ENCODE measurements at regions not wholly inside any gene's neighbourhood (a gene's known extent, or its start where the extent isn't known, plus 50 kb on each side); places are given as distances from the start of the nearest gene placed in this dataset.

GRCh38 chr6:114465511-114465910 lies 122.7 kb upstream of the HS3ST5 start:
- ATAC-seq (ENCODE audit: low read depth) (no peak), DNase-seq (ENCODE audit: low spot score in 2 of 2) (no peak)
- no peaks in the 10 kb centered on the region for H3K4me1 Mint-ChIP-seq
- H3K27me3 Mint-ChIP-seq, result no peaks in the 10 kb centered on the region
- H3K36me3 Mint-ChIP-seq, result no peaks in the 10 kb centered on the region
- H3K4me3 Mint-ChIP-seq, result no peak overlapping the region
- H3K9me3 Mint-ChIP-seq, result no peaks in the 10 kb centered on the region
- no peak overlapping the region for H3K27ac Mint-ChIP-seq

- Mint-ChIP-seq H3K9me3 (no peaks in the 10 kb centered on the region), H3K4me1 (no peaks in the 10 kb centered on the region), H3K36me3 (no peaks in the 10 kb centered on the region), H3K27ac (no peak overlapping the region), H3K27me3 (no peaks in the 10 kb centered on the region), H3K4me3 (no peak overlapping the region)
- ATAC-seq (ENCODE audit: low read depth) (no peak), DNase-seq (ENCODE audit: low spot score in 2 of 2) (no peak)
Measured at GRCh38 chr6:114453737-114454276, 111.0 kb upstream of the HS3ST5 start.

- ATAC-seq (ENCODE audit: low read depth) (no peak), DNase-seq (ENCODE audit: low spot score in 2 of 2) (no peak)
- Mint-ChIP-seq H3K9me3 (no peaks in the 10 kb centered on the region), H3K4me1 (no peaks in the 10 kb centered on the region), H3K4me3 (no peak overlapping the region), H3K36me3 (no peaks in the 10 kb centered on the region), H3K27ac (no peak overlapping the region), H3K27me3 (no peaks in the 10 kb centered on the region)
Measured at GRCh38 chr6:114452785-114453401, 110.1 kb upstream of the HS3ST5 start.

- H3K4me1 Mint-ChIP-seq, result no peaks in the 10 kb centered on the region
- H3K27me3 Mint-ChIP-seq, result no peaks in the 10 kb centered on the region
Measured at GRCh38 chr6:114450631-114451030, 107.8 kb upstream of the HS3ST5 start.

GRCh38 chr6:114449659-114450058 lies 106.8 kb upstream of the HS3ST5 start:
- H3K4me1 Mint-ChIP-seq, result no peaks in the 10 kb centered on the region
- H3K36me3 Mint-ChIP-seq, result no peaks in the 10 kb centered on the region
- no peak overlapping the region for H3K27ac Mint-ChIP-seq
- DNase-seq (ENCODE audit: low spot score in 2 of 2) (no peak), ATAC-seq (ENCODE audit: low read depth) (no peak)
- H3K9me3 Mint-ChIP-seq, result no peaks in the 10 kb centered on the region
- no peak overlapping the region for H3K4me3 Mint-ChIP-seq
- no peaks in the 10 kb centered on the region for H3K27me3 Mint-ChIP-seq

More at GRCh38 chr6:114450631-114451030, 107.8 kb upstream of the HS3ST5 start:
- ATAC-seq (ENCODE audit: low read depth) (no peak), DNase-seq (ENCODE audit: low spot score in 2 of 2) (no peak)
- no peak overlapping the region for H3K4me3 Mint-ChIP-seq
- no peaks in the 10 kb centered on the region for H3K9me3 Mint-ChIP-seq
- no peak overlapping the region for H3K27ac Mint-ChIP-seq
- H3K36me3 Mint-ChIP-seq, result no peaks in the 10 kb centered on the region

GRCh38 chr6:114446342-114446741 lies 103.5 kb upstream of the HS3ST5 start:
- no peak overlapping the region for H3K27ac Mint-ChIP-seq
- no peak for ATAC-seq (ENCODE audit: low read depth)
- no peak overlapping the region for H3K4me3 Mint-ChIP-seq
- no peaks in the 10 kb centered on the region for H3K27me3 Mint-ChIP-seq
- no peaks in the 10 kb centered on the region for H3K9me3 Mint-ChIP-seq
- no peaks in the 10 kb centered on the region for H3K4me1 Mint-ChIP-seq
- no peak for DNase-seq (ENCODE audit: low spot score in 2 of 2)
- H3K36me3 Mint-ChIP-seq, result no peaks in the 10 kb centered on the region

- no peaks in the 10 kb centered on the region for H3K36me3 Mint-ChIP-seq
- no peaks in the 10 kb centered on the region for H3K9me3 Mint-ChIP-seq
- DNase-seq (ENCODE audit: low spot score in 2 of 2) (no peak), ATAC-seq (ENCODE audit: low read depth) (no peak)
- H3K4me3 Mint-ChIP-seq, result no peak overlapping the region
- H3K27me3 Mint-ChIP-seq, result no peaks in the 10 kb centered on the region
- H3K4me1 Mint-ChIP-seq, result no peaks in the 10 kb centered on the region
- H3K27ac Mint-ChIP-seq, result no peak overlapping the region
Measured at GRCh38 chr6:114445846-114446245, 103.0 kb upstream of the HS3ST5 start.

- no peaks in the 10 kb centered on the region for H3K4me1 Mint-ChIP-seq
- no peaks in the 10 kb centered on the region for H3K27me3 Mint-ChIP-seq
- no peak overlapping the region for H3K27ac Mint-ChIP-seq
- H3K36me3 Mint-ChIP-seq, result no peaks in the 10 kb centered on the region
- ATAC-seq (ENCODE audit: low read depth) (no peak), DNase-seq (ENCODE audit: low spot score in 2 of 2) (no peak)
- H3K4me3 Mint-ChIP-seq, result no peak overlapping the region
- H3K9me3 Mint-ChIP-seq, result no peaks in the 10 kb centered on the region
Measured at GRCh38 chr6:114439411-114439810, 96.6 kb upstream of the HS3ST5 start.

- Mint-ChIP-seq H3K4me3 (no peak overlapping the region), H3K27ac (no peak overlapping the region), H3K36me3 (no peaks in the 10 kb centered on the region), H3K4me1 (no peaks in the 10 kb centered on the region), H3K9me3 (no peaks in the 10 kb centered on the region), H3K27me3 (no peaks in the 10 kb centered on the region)
- no peak for DNase-seq (ENCODE audit: low spot score in 2 of 2)
- ATAC-seq (ENCODE audit: low read depth), result no peak
Measured at GRCh38 chr6:114437235-114437634, 94.4 kb upstream of the HS3ST5 start.

GRCh38 chr6:114436691-114437090 lies 93.9 kb upstream of the HS3ST5 start:
- DNase-seq (ENCODE audit: low spot score in 2 of 2) (no peak), ATAC-seq (ENCODE audit: low read depth) (no peak)
- Mint-ChIP-seq H3K36me3 (no peaks in the 10 kb centered on the region), H3K9me3 (no peaks in the 10 kb centered on the region), H3K4me3 (no peak overlapping the region), H3K27ac (no peak overlapping the region), H3K27me3 (no peaks in the 10 kb centered on the region), H3K4me1 (no peaks in the 10 kb centered on the region)

- Mint-ChIP-seq H3K9me3 (no peaks in the 10 kb centered on the region), H3K36me3 (no peaks in the 10 kb centered on the region), H3K4me3 (no peak overlapping the region), H3K27me3 (no peaks in the 10 kb centered on the region), H3K27ac (no peak overlapping the region), H3K4me1 (no peaks in the 10 kb centered on the region)
- DNase-seq (ENCODE audit: low spot score in 2 of 2) (no peak), ATAC-seq (ENCODE audit: low read depth) (no peak)
Measured at GRCh38 chr6:114435985-114436384, 93.2 kb upstream of the HS3ST5 start.

- Mint-ChIP-seq H3K4me3 (no peak overlapping the region), H3K27ac (no peak overlapping the region), H3K4me1 (no peaks in the 10 kb centered on the region), H3K36me3 (no peaks in the 10 kb centered on the region), H3K9me3 (no peaks in the 10 kb centered on the region), H3K27me3 (no peaks in the 10 kb centered on the region)
- DNase-seq (ENCODE audit: low spot score in 2 of 2) (no peak), ATAC-seq (ENCODE audit: low read depth) (no peak)
Measured at GRCh38 chr6:114432400-114432799, 89.6 kb upstream of the HS3ST5 start.

- H3K9me3 Mint-ChIP-seq, result peaks cover 2% of the 10 kb centered on the region
- ATAC-seq (ENCODE audit: low read depth), result no peak
- H3K4me3 Mint-ChIP-seq, result no peak overlapping the region
- H3K27me3 Mint-ChIP-seq, result peaks cover 3% of the 10 kb centered on the region
- H3K36me3 Mint-ChIP-seq, result no peaks in the 10 kb centered on the region
- no peak for DNase-seq (ENCODE audit: low spot score in 2 of 2)
- H3K27ac Mint-ChIP-seq, result no peak overlapping the region
- H3K4me1 Mint-ChIP-seq, result no peaks in the 10 kb centered on the region
Measured at GRCh38 chr6:114431641-114432040, 88.8 kb upstream of the HS3ST5 start.

- Mint-ChIP-seq H3K27me3 (peaks cover 3% of the 10 kb centered on the region), H3K36me3 (no peaks in the 10 kb centered on the region), H3K27ac (no peak overlapping the region), H3K4me3 (no peak overlapping the region), H3K9me3 (peaks cover 7% of the 10 kb centered on the region), H3K4me1 (no peaks in the 10 kb centered on the region)
- no peak for DNase-seq (ENCODE audit: low spot score in 2 of 2)
- ATAC-seq (ENCODE audit: low read depth), result no peak
Measured at GRCh38 chr6:114430534-114431124, 87.8 kb upstream of the HS3ST5 start.

GRCh38 chr6:114428341-114428740 lies 85.5 kb upstream of the HS3ST5 start:
- ATAC-seq (ENCODE audit: low read depth), result no peak
- DNase-seq (ENCODE audit: low spot score in 2 of 2), result no peak
- H3K27me3 Mint-ChIP-seq, result peaks cover 3% of the 10 kb centered on the region
- no peak overlapping the region for H3K4me3 Mint-ChIP-seq
- peaks cover 7% of the 10 kb centered on the region for H3K9me3 Mint-ChIP-seq
- H3K4me1 Mint-ChIP-seq, result no peaks in the 10 kb centered on the region
- H3K27ac Mint-ChIP-seq, result no peak overlapping the region
- no peaks in the 10 kb centered on the region for H3K36me3 Mint-ChIP-seq

Data from memory B cell (primary cell).